HK-2 (cell line): ENCODE measurements at regions not wholly inside any gene's neighbourhood (a gene's known extent, or its start where the extent isn't known, plus 50 kb on each side); places are given as distances from the start of the nearest gene placed in this dataset.
A peak's percentile ranks its signal among the peaks of the same experiment; 100 is the strongest.
"Not testable (repeated sequence)": the region's sequence is repeated elsewhere in the genome, so short reads cannot be mapped to it uniquely, and the experiment has no call there.

Experiments used
- DNase-seq: peaks from one replicate; pipeline ENCODE4 v3.0.0-alpha.2; 2018; ENCODE audit not compliant: unreplicated experiment

GRCh38 chr13:59301174-59301567 lies 862.6 kb downstream of the DIAPH3 start:
- no peak for DNase-seq

GRCh38 chr13:59303433-59303832 lies 860.3 kb downstream of the DIAPH3 start:
- DNase-seq = no peak

GRCh38 chr13:59304596-59304995 lies 859.1 kb downstream of the DIAPH3 start:
- DNase-seq = no peak

- no peak for DNase-seq
These were observed 857.8 kb downstream of the DIAPH3 start for GRCh38 chr13:59305896-59306295.

GRCh38 chr13:59312776-59313175 lies 851.0 kb downstream of the DIAPH3 start:
- DNase-seq = no peak

- DNase-seq = peak; percentile 46
These were observed 845.3 kb downstream of the DIAPH3 start for GRCh38 chr13:59318320-59318930.

- no peak for DNase-seq
These were observed 844.5 kb downstream of the DIAPH3 start for GRCh38 chr13:59319276-59319675.

- DNase-seq = no peak
These were observed 843.7 kb downstream of the DIAPH3 start for GRCh38 chr13:59320021-59320420.

- DNase-seq = not testable (repeated sequence)
These were observed 839.3 kb downstream of the DIAPH3 start for GRCh38 chr13:59324401-59324800.

GRCh38 chr13:59326717-59327116 lies 837.0 kb downstream of the DIAPH3 start:
- DNase-seq = no peak

- no peak for DNase-seq
These were observed 833.0 kb downstream of the DIAPH3 start for GRCh38 chr13:59330764-59331163.

- DNase-seq = no peak
These were observed 830.8 kb downstream of the DIAPH3 start for GRCh38 chr13:59332966-59333365.

- DNase-seq = no peak
These were observed 826.7 kb downstream of the DIAPH3 start for GRCh38 chr13:59337070-59337469.

GRCh38 chr13:59340151-59340550 lies 823.6 kb downstream of the DIAPH3 start:
- no peak for DNase-seq

GRCh38 chr13:59340581-59340980 lies 823.1 kb downstream of the DIAPH3 start:
- DNase-seq = no peak

- DNase-seq = no peak
These were observed 821.3 kb downstream of the DIAPH3 start for GRCh38 chr13:59342400-59342799.

GRCh38 chr13:59343132-59343531 lies 820.6 kb downstream of the DIAPH3 start:
- no peak for DNase-seq

GRCh38 chr13:59343993-59344822 lies 819.5 kb downstream of the DIAPH3 start:
- DNase-seq = no peak

GRCh38 chr13:59345311-59345710 lies 818.4 kb downstream of the DIAPH3 start:
- no peak for DNase-seq

GRCh38 chr13:59346999-59347723 lies 816.6 kb downstream of the DIAPH3 start:
- DNase-seq = no peak

GRCh38 chr13:59348617-59349016 lies 815.1 kb downstream of the DIAPH3 start:
- DNase-seq = no peak

- no peak for DNase-seq
These were observed 811.1 kb downstream of the DIAPH3 start for GRCh38 chr13:59352600-59352999.
